Mucosa of descending colon (tissue), 3 donors: ENCODE measurements at regions not wholly inside any gene's neighbourhood (a gene's known extent, or its start where the extent isn't known, plus 50 kb on each side); places are given as distances from the start of the nearest gene placed in this dataset.

Source experiments
- ATAC-seq: fragments of 200-7000 bp; cut with Tn5 transposase; one replicate; pipeline ENCODE4 v1.9.1; 2020; ENCODE audit warnings: mild to moderate bottlenecking, moderate library complexity
- DNase-seq, 3 donors: peaks; one replicate each; pipeline ENCODE4 v3.0.0-alpha.2; 2020
- H3K36me3 ChIP-seq: fragments of 200-600 bp; one replicate; pipeline ENCODE4 v1.8.0; 2021; ENCODE audit warnings: low read depth, mild to moderate bottlenecking
- H3K4me1 ChIP-seq: fragments of 200-600 bp; one replicate; pipeline ENCODE4 v1.8.0; 2021; ENCODE audit warnings: low read depth, mild to moderate bottlenecking
- H3K4me3 ChIP-seq: fragments of 200-600 bp; one replicate; pipeline ENCODE4 v1.8.0; 2021; ENCODE audit warnings: mild to moderate bottlenecking
- H3K9me3 ChIP-seq: fragments of 200-600 bp; one replicate; pipeline ENCODE4 v1.8.0; 2021; ENCODE audit warnings: mild to moderate bottlenecking
- CTCF ChIP-seq: fragments of 200-600 bp; IDR thresholded peaks from one replicate; pipeline ENCODE4 v1.8.0; 2022; ENCODE audit warnings: antibody characterized with exemption, mild to moderate bottlenecking
- intact Hi-C, 2 donors: fragments of 100-400 bp; cut with DNase I in 1 of 2; cut with micrococcal nuclease in 1 of 2; formaldehyde crosslinking; loops; one replicate each; pipeline versions ENCODE4 v1.11.0 to v1.11.1; 2022; cut with DNase I, micrococcal nuclease
- donor health status: DM: no; HTN: no; CAD: no; lungs with moderate emphysema.
- donor health status: DM: no; HTN: no; CAD: no.
- donor health status: DM: no; HTN: yes; CAD: no.

- no peak for TF ChIP-seq CTCF
- DNase-seq (no peak), ATAC-seq (no peak)
- Histone ChIP-seq H3K4me1 (no peaks in the 10 kb centered on the region), H3K36me3 (no peaks in the 10 kb centered on the region), H3K4me3 (no peak overlapping the region), H3K9me3 (no peaks in the 10 kb centered on the region)
- intact Hi-C loops: no loop called here
These were observed 357.8 kb downstream of the NFIB start for GRCh38 chr9:13956107-13956506.

- no peaks in the 10 kb centered on the region for H3K4me1 ChIP-seq
- no peak for DNase-seq
- intact Hi-C loops: no loop called here
- ATAC-seq: no peak
- no peak overlapping the region for H3K4me3 ChIP-seq
- no peak for TF ChIP-seq CTCF
- H3K36me3 ChIP-seq: no peaks in the 10 kb centered on the region
- no peaks in the 10 kb centered on the region for H3K9me3 ChIP-seq
These were observed 361.0 kb downstream of the NFIB start for GRCh38 chr9:13952906-13953305.

DNA sequence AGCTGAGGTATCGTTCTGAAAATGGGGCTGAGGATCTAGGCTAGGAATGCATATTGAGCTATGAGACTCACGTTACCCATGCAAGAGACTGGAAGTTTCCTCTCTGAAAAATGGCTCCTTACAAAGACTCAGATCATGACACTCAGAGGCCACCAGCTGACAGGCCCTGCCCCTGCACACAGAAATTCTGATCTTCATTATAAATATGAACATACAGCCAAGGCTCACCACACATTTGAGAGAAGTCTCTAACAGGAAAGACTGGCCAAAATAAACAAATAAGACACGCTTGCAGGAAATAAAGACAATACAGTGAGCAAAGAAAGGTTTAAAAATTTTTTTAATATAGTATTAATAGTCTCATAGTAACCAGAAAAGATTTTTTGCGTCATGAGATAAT is 365.9 kb downstream of the NFIB start:
- DNase-seq: no peak
- no peak for TF ChIP-seq CTCF
- ATAC-seq: no peak
- Histone ChIP-seq H3K4me3 (no peak overlapping the region), H3K4me1 (no peaks in the 10 kb centered on the region), H3K36me3 (no peaks in the 10 kb centered on the region), H3K9me3 (no peaks in the 10 kb centered on the region)
- intact Hi-C loops: no loop called here

DNA sequence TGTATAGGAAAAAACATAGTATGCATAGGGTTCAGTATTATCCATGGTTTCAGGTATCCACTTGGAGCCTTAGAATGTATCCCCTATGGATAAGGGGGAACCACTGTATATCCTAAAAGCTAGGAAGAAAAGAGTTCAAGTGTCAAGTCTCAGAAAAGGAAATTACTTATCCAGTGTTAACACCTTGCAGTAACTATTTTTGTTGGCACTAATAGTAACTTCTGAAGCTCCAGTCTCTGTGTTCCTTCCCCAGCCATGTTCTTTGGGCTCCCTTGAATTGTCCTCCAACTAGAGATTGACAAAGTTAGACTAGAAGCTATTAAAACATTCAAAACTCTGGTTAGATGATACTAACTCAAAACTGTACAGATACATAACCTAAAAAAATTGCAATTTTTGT is 370.8 kb downstream of the NFIB start:
- no peaks in the 10 kb centered on the region for H3K36me3 ChIP-seq
- intact Hi-C loops: no loop called here
- H3K4me1 ChIP-seq: no peaks in the 10 kb centered on the region
- DNase-seq: no peak
- no peak for TF ChIP-seq CTCF
- H3K4me3 ChIP-seq: no peak overlapping the region
- ATAC-seq: no peak
- no peaks in the 10 kb centered on the region for H3K9me3 ChIP-seq

GRCh38 chr9:13942695-13943094 is 371.2 kb downstream of the NFIB start:
- DNase-seq: no peak
- intact Hi-C loops: no loop called here
- Histone ChIP-seq H3K4me1 (no peaks in the 10 kb centered on the region), H3K36me3 (no peaks in the 10 kb centered on the region), H3K4me3 (no peak overlapping the region), H3K9me3 (no peaks in the 10 kb centered on the region)
- ATAC-seq: no peak
- no peak for TF ChIP-seq CTCF

GRCh38 chr9:13942201-13942600 is 371.7 kb downstream of the NFIB start:
- Histone ChIP-seq H3K4me1 (no peaks in the 10 kb centered on the region), H3K36me3 (no peaks in the 10 kb centered on the region), H3K4me3 (no peak overlapping the region), H3K9me3 (no peaks in the 10 kb centered on the region)
- DNase-seq (no peak), ATAC-seq (no peak)
- TF ChIP-seq CTCF: no peak
- intact Hi-C loops: no loop called here
